ENCODE measurements at regions not wholly inside any gene's neighbourhood (a gene's known extent, or its start where the extent isn't known, plus 50 kb on each side); places are given as distances from the start of the nearest gene placed in this dataset.
A peak's percentile ranks its signal among the peaks of the same experiment; 100 is the strongest.
"Not testable (repeated sequence)": the region's sequence is repeated elsewhere in the genome, so short reads cannot be mapped to it uniquely, and the experiment has no call there.

DNA sequence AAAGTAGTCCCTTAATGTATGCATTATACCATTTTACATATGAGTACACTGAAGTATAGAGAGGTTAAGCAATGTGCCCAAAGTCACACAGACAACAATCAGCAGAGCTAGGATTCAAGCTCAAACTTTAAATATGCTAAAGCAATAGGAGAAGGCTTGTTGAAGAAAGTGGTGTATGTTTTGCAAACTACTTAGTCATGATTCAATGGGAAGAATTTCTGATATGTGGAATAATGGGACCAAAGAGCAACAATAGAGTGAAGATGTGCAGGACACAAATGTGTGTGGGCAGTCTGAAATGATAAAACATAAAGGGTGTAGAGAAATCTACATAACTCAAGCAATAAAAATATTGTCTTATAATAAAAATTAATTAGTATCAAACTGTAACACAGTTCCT lies 109.0 kb upstream of the ARSJ start:
- no peak for DNase-seq

DNA sequence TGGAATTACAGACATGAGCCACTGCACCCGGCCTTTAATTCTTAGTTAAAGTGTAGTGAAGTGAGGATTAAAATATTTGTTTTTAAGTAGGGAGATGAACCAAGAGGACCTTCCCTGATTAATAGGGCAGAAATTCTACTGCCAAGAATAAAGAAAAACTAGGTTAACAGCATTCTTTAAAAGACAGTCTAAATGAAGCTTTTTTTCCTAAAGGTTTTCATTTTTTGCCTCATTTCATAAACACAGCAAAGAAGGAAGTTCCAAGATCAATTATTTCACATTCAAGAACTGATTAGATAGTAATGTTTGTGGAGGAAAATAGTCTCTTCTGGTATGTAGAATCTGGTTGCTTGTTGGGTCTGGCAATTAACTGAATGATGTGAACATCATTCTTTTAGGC lies 112.1 kb upstream of the ARSJ start:
- DNase-seq: no peak

DNA sequence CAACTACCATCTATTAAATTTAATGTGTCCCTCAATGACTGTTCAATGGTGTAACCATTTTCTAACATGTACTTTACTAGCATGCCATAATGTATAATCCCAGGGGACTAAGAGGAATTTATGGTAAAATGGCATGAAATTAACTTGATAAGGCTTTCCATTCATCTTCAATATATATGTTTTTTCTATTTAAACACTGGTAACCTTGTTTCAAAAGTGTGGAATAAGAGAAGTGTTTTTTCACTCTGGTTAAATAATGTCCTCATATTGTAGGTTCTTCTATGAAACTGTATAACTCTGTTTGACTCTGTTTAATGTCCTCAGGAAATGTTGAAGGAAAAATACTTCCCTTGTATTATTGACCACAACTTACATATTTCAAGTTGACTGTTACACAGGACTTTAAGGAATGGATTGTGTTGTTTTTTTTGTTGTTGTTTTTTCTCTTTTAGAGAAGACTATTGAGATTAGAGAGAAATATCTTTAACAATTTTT lies 113.8 kb upstream of the ARSJ start:
- no peak for DNase-seq

DNA sequence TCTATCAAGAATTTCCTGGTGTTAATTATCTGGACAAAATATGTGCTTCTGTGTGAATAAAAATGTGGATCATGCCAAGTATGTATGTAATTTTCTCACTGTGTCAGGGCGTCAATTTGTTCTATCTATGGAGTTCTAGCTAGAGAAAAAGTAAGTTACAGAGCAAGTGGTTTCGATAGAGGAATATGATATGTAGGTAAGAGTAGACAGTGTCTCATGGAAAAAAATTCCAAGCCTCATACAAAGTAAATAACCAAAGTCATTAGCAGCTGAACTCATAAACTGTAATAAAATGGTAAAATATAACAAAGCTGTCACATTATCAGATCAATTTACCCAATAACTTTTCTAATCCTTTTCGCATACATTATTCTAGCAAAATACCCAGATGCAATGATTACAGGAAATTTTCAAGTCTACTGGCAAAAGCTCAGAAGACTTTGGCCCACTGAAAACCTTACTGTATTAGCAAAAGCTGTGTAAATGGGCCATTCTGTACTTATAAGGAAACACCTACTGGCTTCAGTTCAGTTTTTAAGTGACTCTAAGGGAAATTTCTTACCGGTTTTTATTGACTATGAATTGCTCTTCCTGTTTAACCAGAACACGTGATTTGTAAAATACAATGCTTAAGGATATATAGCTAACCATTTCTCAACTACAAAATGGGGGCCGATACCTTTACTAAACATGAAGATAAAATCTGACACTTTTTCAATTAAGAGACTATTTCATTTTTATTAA lies 121.0 kb upstream of the ARSJ start:
- no peak for DNase-seq

DNA sequence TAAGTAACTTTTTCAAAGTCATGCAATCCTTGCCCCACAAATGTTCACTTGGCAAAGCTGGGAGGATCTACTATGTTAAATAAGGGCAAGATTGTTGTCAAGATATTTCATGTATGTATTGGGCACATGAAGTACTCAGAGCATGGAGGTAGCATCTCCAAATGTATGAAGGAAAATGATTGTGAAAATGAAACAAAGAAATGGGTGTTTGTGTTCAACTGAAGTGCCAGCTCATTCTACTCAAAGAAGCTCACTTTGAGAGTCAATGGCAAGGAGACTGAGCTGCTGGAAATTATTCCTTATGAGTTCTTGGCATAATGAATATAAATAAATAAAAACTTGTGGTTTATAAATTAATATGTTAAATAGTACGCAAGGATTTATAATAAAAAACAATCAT lies 124.5 kb upstream of the ARSJ start:
- no peak for DNase-seq

DNA sequence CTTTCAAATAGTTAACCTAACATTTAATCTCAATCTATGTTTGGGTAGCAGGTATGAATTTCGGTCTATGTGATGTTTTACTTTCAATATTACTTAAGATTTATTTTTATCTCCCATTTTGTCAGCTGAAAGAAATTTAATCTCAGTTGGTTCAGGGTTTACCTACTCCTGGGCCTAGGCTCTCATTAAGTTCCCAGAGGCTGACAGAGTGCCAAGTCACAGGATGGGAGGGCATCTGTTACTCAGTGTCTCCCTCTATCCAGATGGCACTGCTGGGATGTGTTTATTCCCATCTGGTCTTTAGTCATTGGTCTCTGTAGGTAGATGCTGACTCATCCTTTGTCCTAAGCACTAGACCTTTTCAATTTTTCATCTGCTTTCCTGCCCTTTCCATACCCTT lies 129.4 kb upstream of the ARSJ start:
- no peak for DNase-seq

DNA sequence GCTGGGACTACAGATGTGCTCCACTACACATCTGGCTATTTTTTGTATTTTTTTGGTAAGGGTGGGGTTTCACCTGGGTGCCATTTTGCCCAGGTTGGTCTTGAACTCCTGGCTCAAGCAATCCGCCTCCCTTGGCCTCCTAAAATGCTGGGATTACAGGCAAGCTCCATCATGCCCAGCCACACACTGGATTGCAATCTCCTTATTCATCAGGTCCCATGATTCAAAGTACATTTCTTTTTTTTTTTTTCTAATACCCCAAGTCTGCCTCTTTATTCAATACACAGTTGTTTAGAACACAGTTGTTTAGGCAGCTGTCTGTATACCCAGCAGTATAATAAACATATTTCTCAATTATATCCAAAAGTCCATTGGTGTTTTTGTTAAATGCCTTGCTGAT lies 130.3 kb upstream of the ARSJ start:
- DNase-seq: no peak

DNA sequence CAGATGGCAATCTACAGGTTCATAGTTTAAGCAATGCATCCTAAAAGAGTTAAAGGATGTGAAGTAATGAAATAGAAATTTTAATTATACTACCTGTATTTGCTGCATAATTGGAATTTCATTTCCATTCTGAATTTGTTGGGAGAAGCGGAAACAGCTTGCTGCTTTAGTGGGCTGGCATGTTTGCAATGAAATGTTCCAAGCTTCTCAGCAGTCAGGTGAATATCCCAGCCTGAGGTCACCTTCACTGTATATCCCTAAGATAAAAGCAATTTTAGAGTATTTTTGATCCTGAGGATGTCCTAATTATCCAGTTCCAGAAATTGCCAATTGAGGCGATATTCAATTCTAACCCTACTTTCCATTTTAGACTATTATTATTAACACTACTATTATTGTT lies 136.1 kb upstream of the ARSJ start:
- no peak for DNase-seq

DNA sequence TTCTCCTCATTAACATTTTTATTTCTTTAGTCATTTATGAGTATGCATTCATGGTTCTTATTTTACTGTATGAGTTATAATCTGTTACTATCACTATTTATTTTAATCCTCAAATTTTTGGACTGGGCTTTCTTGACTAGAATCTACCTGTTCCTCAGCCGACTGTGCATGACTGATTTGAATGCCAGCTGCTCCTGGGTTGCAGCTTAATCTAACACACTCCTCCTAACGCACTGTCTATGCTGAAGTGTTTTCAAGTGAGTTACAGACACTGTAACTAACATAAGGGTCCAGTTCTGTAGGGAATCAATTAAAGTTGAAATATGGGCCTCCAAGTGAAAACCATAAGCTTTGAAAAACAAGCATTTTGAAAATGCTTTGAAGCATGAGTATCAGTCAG lies 137.4 kb upstream of the ARSJ start:
- no peak for DNase-seq

DNA sequence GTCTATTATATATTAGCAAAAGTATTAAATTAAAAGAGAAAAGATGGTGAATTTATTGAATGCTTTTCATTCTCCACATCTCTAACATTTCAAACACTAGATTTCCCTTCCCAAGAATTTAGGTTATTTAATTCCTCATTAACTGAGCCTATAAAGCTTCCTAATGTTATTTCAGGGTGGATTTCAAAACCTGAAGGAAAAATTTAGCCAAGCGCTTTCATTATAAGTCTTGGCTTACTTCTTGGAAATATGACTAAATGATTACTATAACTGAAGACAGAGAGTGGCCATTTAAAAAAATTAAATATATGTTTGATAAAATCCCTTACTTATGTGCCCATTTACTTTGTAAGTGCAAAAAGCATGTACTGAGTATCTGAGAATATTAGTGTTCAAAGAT lies 141.8 kb upstream of the ARSJ start:
- no peak for DNase-seq

DNA sequence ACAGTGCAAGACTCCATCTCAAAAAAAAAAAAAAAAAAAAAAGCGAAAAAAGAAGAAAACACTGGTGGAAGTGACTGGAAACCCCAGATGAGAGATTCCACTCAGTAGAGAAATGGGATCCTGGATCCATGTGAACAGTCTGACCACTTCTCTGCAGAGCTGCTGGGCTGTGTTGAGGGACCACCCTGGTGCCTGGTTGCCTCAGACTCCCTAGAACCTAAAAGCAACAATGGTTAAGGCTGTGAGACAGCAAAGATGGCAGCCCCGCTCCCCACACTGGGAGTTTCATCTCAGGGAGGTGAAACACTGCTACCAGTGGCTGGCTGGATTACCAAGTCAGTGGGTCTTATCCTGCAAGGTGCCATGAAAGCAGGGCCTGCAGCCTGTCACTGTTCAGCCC lies 152.8 kb upstream of the ARSJ start:
- DNase-seq: no peak

DNA sequence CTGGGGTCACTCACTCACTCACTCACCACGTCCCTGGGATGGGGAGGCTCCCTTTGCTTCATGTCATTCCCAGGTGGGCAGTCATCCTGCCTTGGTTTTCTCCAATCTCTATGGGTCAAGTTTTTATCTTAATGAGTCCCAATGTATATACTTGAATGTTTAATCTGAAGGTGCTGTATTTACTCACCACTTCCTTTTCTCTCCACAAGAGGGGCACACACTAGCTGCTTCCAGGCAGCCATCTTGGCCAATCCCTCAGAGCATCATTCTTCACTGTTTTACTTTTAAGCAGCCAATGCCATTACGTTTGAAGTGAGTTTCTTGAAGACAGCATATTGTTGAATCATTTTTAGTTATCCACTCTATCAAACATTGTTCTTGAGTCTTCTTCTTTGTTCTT lies 153.4 kb upstream of the ARSJ start:
- no peak for DNase-seq

DNA sequence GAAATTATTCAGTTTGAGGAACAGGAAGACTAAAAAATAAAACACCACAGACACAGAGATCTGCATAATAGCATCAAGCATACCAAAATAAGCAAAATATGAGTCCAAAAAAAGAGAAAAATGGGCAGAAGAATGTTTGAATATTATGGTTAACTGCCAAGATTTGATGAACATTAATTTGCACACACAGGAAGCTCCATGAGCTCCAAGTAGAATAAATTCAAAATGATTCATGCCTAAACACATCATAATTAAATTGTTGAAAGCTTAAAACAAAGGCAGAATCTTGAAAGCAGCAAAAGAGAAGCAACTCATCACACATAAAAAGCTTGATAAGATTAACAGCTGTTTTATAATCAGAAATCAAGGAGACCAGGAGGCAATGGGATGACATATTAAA lies 156.6 kb upstream of the ARSJ start:
- no peak for DNase-seq

DNA sequence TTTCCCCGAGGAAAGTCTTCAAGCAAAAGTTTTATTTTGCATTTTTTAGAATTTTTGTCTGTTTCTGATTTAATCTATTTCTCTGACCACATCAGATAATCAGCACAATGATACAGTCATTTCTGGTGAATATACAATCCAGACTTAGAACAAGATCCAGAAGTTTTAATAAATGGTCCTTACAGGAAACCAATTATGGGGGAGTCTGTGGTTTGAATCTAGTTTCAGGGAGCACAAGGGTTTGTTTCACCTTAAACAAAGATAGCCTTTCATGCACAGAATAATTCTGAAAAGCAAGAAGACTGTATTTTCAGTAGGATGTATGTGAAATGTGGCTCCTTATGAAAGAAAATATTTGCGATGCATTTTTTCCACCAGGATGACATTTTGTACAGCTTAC lies 158.5 kb upstream of the ARSJ start:
- no peak for DNase-seq

DNA sequence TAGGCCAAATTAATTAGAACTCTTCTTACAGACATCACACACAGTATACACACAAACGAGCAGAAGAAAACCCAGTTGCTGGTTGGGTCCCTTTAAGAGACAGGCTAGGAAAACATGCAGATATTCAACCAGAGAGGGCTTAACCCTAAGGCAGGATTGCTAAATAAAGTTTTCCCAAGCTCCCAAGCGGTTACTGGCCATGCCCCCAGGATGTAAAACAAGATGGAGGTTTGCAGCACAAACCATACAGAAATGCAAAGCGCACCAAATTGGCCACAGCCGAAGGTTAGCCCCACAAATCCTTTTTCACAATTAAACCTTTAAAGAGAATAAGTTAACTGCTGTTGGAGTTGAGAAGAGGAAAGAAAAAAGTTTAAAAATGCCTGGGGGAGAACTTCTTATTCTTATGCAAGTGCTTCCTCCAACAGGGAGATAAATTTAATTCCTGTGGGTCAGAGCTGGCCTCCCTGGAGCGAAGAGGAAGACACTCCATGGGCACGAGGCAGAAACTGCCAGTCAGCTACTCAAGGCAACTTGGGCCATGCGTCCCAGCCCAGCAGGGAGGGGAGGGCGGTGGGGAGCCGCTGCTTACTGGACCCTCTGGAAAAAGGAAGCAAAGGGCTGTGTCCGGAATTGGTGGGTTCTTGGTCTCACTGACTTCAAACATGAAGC lies 167.6 kb upstream of the ARSJ start:
- no peak for DNase-seq

DNA sequence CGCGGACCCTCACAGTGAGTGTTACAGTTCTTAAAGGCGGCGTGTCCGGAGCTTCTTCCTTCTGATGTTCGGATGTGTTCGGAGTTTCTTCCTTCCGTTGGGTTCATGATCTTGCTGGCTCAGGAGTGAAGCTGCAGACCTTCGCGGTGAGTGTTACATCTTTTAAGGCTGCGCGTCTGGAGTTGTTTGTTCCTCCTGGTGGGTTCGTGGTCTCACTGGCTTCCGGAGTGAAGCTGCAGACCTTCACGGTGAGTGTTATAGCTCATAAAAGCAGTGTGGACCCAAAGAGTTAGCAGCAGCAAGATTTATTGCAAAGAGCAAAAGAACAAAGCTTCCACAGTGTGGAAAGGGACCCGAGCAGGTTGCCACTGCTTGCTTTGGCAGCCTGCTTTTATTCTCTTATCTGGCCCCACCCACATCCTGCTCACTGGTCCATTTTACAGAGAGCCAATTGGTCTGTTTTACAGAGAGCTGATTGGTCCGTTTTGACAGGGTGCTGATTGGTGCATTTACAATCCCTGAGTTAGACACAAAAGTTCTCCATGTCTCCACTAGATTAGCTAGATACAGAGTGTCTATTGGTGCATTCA lies 168.3 kb upstream of the ARSJ start:
- not testable (repeated sequence) for DNase-seq

DNA sequence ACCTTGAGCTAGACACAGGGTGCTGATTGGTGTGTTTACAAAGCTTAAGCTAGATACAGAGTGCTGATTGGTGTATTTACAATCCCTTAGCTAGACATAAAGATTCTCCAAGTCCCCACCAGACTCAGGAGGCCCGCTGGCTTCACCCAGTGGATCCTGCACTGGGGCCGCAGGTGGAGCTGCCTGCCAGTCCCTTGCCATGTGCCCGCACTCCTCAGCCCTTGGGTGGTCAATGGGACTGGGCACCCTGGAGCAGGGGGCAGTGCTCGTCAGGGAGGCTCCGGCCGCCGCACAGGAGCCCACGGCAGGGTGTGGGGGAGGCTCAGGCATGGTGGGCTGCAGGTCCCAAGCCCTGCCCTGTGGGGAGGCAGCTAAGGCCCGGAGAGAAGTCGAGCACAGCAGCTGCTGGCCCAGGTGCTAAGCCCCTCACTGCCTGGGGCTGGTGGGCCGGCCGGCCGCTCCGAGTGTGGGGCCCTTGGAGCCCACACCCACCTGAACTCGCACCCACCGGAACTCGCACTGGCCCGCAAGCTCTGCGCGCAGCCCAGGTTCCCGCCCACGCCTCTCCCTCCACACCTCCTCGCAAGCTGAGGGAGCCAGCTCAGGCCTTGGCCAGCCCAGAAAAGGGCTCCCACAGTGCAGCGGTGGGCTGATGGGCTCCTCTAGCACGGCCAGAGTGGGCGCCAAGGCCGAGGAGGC lies 169.1 kb upstream of the ARSJ start:
- DNase-seq: not testable (repeated sequence)

DNA sequence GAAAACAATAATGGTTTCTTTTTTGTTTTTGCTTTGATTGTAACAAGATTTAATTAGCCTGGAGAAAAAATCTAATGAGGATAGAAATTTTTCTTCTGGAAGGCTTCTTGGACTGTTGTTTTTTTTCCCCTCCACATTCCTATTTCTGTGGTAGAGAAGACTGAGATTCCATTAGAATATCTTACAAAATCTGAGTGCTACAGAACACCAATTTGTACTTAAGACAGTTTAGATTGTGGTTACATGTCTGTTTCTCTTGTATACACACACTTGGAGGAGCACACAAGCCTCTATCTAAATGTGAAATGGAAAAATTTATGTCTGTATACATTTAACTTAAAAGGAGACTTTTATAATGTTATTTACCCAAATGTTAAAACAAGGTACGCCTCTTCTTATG lies 176.9 kb upstream of the ARSJ start:
- DNase-seq: no peak

DNA sequence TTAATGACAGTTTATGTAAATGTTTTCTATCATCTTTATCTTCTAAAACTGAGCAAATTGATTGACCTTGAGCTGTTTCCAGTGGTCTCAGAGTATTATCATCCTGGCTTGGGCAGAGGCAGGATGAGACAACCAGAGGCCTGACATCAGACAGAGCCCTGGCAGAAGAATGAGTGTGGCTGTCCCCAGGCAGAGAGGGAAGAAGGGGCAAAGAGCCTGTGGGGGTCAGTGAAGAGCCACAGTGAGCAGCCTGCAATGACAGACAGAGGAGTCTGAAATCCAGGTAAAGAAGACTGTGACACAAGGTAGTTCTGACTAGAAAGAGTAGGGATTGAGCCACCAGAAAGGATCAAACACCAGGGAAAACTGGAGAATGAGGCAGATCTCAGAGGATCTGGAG lies 182.4 kb upstream of the ARSJ start:
- no peak for DNase-seq

DNA sequence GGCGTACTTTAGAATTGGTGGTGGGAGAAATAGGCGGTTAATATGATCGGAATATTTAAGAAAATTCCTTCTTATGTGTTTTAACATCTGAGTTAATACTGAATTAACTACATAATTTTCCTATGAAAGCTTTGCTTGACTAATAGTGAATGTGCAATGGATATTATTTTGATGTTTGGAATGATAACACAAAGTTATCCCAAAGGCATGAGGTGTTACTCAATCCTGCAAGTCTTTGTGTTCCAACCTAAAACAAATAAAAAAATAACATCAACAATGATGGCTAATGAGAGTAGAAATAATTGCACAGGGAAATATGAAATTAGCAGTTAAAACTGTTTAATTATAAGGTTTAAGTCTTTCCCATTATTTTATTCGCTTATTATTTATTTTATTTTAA lies 183.6 kb upstream of the ARSJ start:
- DNase-seq: no peak

DNA sequence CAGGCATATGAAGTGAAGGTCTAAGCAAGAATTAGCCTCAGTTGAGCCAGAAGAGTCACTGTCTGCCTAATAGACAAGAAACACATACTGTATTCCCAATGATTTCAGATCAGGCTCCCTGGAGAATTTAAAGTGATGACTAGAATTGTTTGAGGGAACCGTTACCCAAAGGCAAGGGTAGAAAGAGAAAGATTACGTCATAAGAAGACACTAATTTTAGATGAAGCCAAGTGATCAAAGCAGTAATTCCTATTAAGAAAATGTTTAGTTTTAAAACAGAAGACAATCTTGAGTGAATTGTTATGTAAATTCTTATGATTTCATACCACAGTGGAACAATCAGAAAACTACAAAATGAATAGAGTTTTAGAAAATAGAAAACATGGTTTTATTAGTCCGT lies 194.5 kb upstream of the ARSJ start:
- no peak for DNase-seq

DNA sequence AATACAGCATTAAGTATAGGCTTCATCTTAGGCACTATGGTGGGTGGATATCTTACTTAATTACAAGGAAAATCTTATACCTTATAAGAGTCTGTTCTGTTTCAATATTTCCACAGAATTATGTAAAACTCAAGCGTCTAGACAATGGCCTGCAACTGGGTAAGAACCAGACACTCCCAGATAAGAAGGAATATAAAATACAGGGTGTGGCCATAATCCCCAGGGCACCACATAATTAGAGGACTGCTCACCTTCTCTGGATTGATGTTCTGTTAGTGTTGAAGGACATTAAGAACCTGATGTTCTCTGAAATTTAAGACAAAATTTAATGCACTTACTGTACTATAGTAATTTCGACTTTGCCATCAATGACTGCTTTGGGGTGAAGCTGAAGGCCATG lies 198.2 kb upstream of the ARSJ start:
- no peak for DNase-seq

DNA sequence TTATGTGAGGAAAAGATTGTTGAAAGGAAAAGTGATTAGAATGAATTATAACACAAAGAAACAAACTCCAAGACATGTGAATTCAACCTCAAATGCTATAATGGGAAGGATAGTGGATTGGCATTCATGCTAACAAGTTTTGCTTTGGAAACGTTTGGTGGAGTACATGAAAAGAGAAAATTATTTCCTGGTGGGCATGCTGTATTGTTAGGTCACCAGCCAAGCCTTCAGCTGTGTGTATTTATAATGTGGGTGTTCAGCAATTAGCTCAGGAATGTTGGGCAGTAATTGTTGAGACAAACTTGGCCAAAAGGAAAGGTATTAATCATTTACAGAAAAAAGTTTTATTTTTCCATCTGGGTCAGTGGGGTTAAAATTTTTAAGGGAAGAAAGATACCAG lies 198.9 kb upstream of the ARSJ start:
- no peak for DNase-seq

DNA sequence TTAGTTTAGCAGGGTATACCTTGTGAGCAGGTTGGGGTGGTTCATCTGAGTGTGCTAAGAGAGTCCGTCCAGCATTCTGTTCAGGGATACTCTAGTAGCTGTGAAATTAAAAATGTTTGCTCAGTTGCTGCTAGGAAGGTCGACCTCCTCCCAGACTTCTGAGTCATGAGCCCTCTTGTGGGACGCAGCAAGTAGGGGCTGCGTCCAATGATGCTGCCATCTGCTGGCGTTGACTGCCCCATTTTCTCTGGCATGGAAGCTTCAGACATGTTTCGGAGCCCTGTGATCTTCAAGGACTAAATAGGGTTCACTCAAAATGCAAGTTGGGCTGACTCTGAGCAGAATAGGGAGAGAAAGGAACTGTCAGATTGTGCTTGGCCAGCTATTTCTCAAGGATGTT lies 201.0 kb upstream of the ARSJ start:
- peak; percentile 13 to 32 for DNase-seq
